Suppressor macrophage (primary cell): ENCODE measurements at regions not wholly inside any gene's neighbourhood (a gene's known extent, or its start where the extent isn't known, plus 50 kb on each side); places are given as distances from the start of the nearest gene placed in this dataset.

ENCODE experiments used
- DNase-seq, 4 experiments: peaks; one replicate each; pipeline ENCODE4 v3.0.0-alpha.2; 2020 to 2022

- no peak for DNase-seq
Observed at GRCh38 chr13:47421525-47421924, 524.7 kb upstream of the HTR2A start.

DNA sequence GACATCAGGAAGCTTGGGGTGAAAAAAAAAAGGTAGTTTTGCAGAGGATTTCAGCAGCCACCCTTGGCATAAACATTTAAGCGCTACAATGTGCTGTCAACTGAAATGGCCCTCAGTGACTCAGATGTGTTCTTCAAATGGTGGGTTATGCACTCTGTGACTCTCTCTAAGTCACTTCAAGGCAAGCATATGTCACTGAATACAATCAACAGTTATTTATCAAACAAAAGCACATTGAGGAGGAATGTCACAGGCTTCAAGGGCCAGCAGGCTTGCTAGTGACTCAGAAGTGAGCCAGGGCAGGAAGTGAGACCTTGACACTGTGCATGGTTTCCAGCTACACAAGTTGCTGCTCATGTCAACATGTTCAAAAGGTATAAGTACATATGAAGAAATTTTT lies 523.7 kb upstream of the HTR2A start:
- DNase-seq = peak in 1 of 4 experiments; percentile 5

DNA sequence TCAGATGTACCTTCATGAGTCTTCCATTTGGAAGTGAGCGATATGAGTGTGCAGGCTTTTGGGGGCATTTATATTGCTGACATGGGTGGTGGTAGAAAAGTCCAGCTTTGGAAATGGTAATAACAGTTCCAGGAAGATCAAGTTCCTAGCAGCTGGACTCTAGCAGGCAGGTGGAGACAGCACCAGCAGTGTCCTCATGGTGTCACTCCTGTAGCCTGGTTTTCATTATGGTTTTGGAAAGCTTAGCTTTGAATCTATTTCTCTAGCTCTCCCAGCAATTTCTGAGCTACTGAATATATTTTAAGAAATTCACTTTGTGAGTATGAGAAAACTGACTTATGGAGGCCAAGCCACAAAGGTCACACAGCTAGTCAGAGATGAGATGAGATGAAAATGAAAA lies 523.2 kb upstream of the HTR2A start:
- DNase-seq = peak in 2 of 4 experiments; percentile 1 to 7

DNA sequence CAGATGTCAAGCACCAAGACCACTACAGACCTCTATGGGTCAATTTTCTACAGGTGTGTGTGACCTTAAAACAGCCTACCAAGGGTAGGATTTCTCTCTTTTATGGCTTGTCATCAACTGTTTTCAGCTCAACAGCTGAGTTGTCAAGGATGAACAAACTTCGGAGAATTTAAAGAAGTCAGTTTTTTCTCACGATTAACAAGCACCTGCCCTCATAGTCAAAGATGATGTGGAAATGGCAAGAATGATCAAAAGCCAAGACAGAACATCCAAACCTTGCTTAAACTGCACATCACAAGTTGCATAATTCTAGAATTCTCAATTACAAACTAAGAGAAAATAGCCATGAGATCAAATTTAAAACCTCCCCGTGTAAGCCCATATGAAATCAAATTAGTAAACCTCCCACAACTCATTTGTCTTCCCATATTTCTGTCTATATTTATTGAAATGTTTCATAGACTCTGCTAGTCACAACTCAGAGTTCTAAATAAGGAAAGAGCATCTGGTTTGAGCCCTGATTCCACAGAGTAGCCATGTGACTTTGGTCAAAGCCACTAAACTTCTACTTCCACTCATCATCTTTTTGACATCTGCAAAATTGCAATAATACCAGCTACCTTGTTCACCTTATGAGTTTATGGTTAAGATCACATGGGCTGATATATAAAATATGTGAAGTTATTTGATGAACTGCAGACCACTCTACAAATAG lies 521.5 kb upstream of the HTR2A start:
- DNase-seq = no peak

DNA sequence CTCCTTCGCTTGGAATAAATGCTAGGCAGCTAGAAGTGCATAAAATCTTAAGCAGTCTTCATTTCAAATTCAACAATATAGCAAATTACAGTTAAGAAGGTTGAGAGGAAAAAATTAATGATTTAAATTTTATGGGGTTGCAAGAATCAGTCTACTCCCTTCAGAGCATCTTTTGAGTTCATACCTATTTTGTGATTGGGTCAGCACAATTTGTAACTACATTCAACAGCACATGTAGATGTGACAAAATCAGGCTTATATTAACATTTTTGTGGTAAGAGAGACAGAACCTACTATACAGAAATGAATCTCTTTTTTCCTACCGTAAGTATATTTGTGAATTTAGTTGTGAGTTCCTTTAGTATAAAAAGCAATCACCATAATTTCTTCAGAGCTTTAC lies 520.6 kb upstream of the HTR2A start:
- DNase-seq = no peak

- no peak for DNase-seq
Observed at GRCh38 chr13:47415048-47415447, 518.2 kb upstream of the HTR2A start.

DNA sequence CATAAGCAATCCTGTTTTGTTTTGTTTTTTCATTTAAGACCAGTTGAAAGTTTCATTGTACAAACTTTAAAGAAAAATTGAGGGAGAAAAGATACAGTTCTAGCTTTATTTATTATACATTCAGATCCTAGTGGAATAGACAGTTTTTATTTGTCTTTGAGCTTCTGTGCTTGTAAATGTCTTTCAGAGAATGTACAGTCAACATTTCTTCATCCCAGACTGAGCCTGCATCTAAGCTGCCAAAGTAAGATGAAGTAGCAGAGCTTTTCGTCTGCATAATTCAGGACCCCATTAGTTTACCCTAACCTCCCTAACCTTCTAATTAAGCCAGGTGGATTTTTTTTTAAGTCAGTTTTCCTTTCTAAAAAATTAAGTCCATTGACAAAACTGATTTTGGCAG lies 516.7 kb upstream of the HTR2A start:
- no peak for DNase-seq

DNA sequence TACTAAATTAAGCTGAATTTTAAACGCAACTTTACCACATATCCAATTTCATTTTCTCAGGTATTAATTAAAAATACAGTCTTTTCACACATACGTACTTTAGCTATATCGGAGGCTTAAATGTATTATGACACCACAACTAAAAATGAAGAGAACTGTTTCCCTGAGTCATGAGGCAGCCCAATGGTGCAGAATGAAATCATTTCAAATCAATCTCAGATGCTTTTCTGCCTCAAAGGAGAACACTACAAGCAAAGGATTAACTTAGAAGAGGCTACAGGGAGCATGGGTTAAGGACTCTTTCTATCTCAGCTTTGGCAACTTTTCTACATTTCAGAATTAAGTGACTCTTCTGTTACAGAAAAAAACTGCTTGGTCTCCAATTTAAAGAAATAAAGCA lies 516.3 kb upstream of the HTR2A start:
- no peak for DNase-seq

DNA sequence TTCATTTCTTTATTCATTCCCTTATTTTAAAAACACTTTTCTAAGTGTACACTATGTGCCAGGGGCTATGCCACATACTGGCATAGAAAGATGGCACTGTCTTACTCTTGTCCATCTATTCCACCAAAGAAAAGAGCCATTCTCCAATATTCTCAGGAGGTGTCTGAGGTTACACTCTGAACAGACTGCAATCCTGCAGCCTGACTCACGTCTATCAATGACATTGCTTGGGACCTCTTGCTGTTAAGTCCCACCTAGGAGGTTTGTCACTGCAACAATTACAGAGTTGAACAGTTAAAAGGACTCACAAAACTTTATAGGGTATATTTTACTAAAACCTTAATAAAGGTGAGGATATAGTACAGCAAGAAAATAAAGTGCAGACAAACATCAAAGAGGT lies 512.9 kb upstream of the HTR2A start:
- no peak for DNase-seq

- DNase-seq = no peak
Observed at GRCh38 chr13:47408546-47409319, 511.9 kb upstream of the HTR2A start.

DNA sequence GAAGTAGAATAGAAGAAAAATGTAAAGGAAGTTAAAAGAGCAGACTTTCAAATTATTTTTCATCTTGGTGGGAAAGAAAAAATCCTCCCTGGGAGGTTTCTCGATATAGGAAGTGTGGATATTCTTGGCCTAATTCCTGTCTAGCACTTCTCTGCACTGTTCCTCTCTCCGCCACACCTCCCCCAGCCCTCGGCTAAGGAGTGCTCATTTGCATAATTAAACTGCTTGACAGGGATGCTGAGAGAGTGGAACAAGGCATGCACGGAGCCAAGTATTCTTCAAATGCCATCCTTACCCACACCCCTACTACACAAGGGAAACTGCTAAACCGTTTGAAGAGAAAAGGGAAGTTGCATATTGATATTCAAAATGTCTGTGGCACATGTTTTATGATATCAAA lies 511.0 kb upstream of the HTR2A start:
- DNase-seq = no peak

GRCh38 chr13:47399599-47399998 lies 502.7 kb upstream of the HTR2A start:
- no peak for DNase-seq

DNA sequence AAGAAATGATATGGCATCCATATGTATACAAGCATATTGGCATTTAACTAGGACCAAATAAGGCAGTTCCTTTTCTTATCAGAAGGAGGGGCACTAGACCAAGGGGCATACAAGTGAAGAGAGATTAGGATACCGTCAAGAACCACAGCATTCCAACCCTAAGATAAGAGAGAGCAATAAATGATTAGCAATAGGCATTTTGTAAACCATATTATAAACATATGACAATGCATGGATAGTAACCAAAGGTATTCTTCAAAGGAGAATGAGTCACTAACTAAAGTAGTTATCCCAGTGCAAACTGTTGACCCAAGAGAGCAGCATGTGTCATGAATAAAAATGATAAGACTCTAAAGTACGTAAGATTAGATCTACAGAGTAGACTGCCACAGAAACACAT lies 500.9 kb upstream of the HTR2A start:
- peak in 1 of 4 experiments; percentile 11 for DNase-seq

DNA sequence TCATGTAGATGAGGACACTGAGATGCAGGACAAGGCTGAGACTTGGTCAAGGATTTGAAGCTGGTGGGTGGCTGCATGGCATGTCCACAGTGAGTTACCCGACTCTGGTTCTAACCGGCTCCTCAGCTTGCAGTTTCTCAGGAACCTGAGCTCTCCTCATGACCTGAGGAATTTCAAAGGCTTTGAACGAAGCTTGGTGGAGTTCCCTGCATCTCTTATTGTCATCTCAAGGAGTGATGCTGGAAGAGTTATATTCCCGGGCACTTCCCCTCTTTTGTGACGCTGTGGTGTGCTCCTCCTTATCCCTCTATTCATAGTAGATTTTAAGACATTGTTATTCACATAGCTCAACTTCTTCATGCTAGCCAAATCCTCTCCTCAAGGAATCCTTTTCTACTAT lies 500.1 kb upstream of the HTR2A start:
- no peak for DNase-seq

- DNase-seq = no peak
Observed at GRCh38 chr13:47374741-47375140, 477.9 kb upstream of the HTR2A start.

DNA sequence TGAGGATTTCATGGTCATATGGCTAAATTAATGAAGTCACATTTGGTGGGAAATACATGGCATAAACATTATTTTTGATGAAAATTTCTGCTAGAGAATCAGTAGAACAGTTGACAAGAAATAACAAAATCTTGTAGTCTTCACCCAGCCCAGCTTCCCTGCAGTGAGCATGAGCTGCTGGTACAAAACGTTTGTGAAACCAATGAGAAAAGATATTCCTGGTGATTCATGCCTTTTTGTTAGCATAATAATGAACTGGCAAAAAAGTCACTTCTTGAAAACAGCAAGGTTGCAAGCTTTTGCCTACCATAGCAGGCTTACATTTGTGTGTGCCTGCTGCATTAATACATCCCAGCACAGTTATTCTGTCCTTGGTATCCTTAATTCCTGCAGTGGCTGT lies 475.9 kb upstream of the HTR2A start:
- DNase-seq = no peak

DNA sequence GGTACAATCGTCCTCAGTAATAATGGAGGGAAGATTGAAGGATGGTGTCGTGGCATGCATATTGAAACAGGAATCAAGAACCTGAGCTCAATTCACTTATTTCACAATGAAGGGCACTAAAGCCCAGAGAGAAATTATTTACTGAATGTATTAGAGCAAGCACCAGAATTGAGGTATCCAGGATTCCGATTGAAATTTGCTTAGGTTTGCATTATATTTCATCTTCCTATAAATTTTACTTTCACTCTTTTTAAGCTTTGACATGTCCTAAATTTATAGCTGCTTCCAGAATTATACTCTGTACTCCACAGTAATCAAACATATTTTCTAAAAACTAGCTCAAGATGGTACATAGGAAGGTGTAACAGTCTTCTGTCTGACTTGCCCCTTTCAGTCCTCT lies 454.9 kb upstream of the HTR2A start:
- no peak for DNase-seq

- no peak for DNase-seq
Observed at GRCh38 chr13:47350334-47351124, 453.7 kb upstream of the HTR2A start.

GRCh38 chr13:47349211-47349610 lies 452.4 kb upstream of the HTR2A start:
- DNase-seq = no peak

- no peak for DNase-seq
Observed at GRCh38 chr13:47337781-47338507, 441.1 kb upstream of the HTR2A start.

- peak in 1 of 4 experiments; percentile 3 for DNase-seq
Observed at GRCh38 chr13:47334173-47334572, 437.3 kb upstream of the HTR2A start.

DNA sequence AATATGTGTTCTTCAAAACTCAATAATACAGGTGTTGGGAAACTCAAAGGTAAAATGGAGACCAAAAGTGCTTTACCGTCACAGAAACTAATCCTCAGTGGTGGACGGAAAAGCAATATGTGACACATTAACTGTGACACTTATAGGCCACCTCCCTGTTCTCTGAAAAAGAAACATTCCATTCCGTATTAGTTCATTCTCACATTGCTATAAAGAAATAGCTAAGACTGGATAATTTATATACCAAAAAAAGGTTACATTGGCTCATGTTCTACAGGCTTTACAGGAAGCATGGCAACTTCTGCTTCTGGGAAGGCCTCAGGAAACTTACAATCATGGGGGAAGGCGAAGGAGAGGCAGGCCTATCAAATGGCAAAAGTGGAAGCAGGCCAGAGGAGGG lies 435.3 kb upstream of the HTR2A start:
- peak in 1 of 4 experiments; percentile 1 for DNase-seq

GRCh38 chr13:47330031-47330430 lies 433.2 kb upstream of the HTR2A start:
- DNase-seq = no peak
